ENCODE measurements at regions not wholly inside any gene's neighbourhood (a gene's known extent, or its start where the extent isn't known, plus 50 kb on each side); places are given as distances from the start of the nearest gene placed in this dataset.

GRCh38 chr17:64787255-64787920, 125.3 kb upstream of the SMURF2 start:
- H3K36me3 ChIP-seq (ENCODE audit: control insufficient read depth in 5 of 5, insufficient read depth in 5 of 5, low read length in 5 of 5): peaks cover 0 to 80% (median 52%) of the 10 kb centered on the region in 5 donors
- H3K27me3 ChIP-seq (ENCODE audit: control insufficient read depth in 5 of 5, insufficient read depth in 4 of 5, low read length in 5 of 5): peaks cover 0 to 6% (median 0%) of the 10 kb centered on the region in 5 donors
- H3K4me3 ChIP-seq (ENCODE audit: low read depth in 1 of 5, low read length in 5 of 5): no peak overlapping the region
- H3K9me3 ChIP-seq (ENCODE audit: control insufficient read depth in 5 of 5, low read length in 5 of 5): no peaks in the 10 kb centered on the region
- peaks cover 0 to 8% (median 0%) of the 10 kb centered on the region in 5 donors for H3K4me1 ChIP-seq (ENCODE audit: control insufficient read depth in 5 of 5, insufficient read depth in 5 of 5, low read length in 5 of 5)
- H3K27ac ChIP-seq (ENCODE audit: low read depth, low read length): no peak overlapping the region
- H3K9ac ChIP-seq (ENCODE audit: low read length in 5 of 5): no peak overlapping the region

- peaks cover 0 to 70% (median 50%) of the 10 kb centered on the region in 5 donors for H3K36me3 ChIP-seq (ENCODE audit: control insufficient read depth in 5 of 5, insufficient read depth in 5 of 5, low read length in 5 of 5)
- no peak overlapping the region for H3K4me3 ChIP-seq (ENCODE audit: low read depth in 1 of 5, low read length in 5 of 5)
- H3K9me3 ChIP-seq (ENCODE audit: control insufficient read depth in 5 of 5, low read length in 5 of 5): no peaks in the 10 kb centered on the region
- H3K27me3 ChIP-seq (ENCODE audit: control insufficient read depth in 5 of 5, insufficient read depth in 4 of 5, low read length in 5 of 5): peaks cover 0 to 11% (median 0%) of the 10 kb centered on the region in 5 donors
- no peak overlapping the region for H3K9ac ChIP-seq (ENCODE audit: low read length in 5 of 5)
- no peak overlapping the region for H3K27ac ChIP-seq (ENCODE audit: low read depth, low read length)
- H3K4me1 ChIP-seq (ENCODE audit: control insufficient read depth in 5 of 5, insufficient read depth in 5 of 5, low read length in 5 of 5): peaks cover 0 to 10% (median 8%) of the 10 kb centered on the region in 5 donors
Observed at GRCh38 chr17:64786337-64786736, 124.2 kb upstream of the SMURF2 start.

- Histone ChIP-seq H3K4me3 (ENCODE audit: low read depth in 1 of 5, low read length in 5 of 5) (no peak overlapping the region), H3K27me3 (ENCODE audit: control insufficient read depth in 5 of 5, insufficient read depth in 4 of 5, low read length in 5 of 5) (peaks cover 0 to 17% (median 0%) of the 10 kb centered on the region in 5 donors), H3K4me1 (ENCODE audit: control insufficient read depth in 5 of 5, insufficient read depth in 5 of 5, low read length in 5 of 5) (peaks cover 0 to 21% (median 18%) of the 10 kb centered on the region in 5 donors), H3K36me3 (ENCODE audit: control insufficient read depth in 5 of 5, insufficient read depth in 5 of 5, low read length in 5 of 5) (peaks cover 0 to 63% (median 46%) of the 10 kb centered on the region in 5 donors), H3K27ac (ENCODE audit: low read depth, low read length) (no peak overlapping the region), H3K9me3 (ENCODE audit: control insufficient read depth in 5 of 5, low read length in 5 of 5) (no peaks in the 10 kb centered on the region), H3K9ac (ENCODE audit: low read length in 5 of 5) (no peak overlapping the region)
Observed at GRCh38 chr17:64785011-64785421, 122.9 kb upstream of the SMURF2 start.

- Histone ChIP-seq H3K4me1 (ENCODE audit: control insufficient read depth in 5 of 5, insufficient read depth in 5 of 5, low read length in 5 of 5) (peaks cover 0 to 26% (median 22%) of the 10 kb centered on the region in 5 donors), H3K27ac (ENCODE audit: low read depth, low read length) (no peak overlapping the region), H3K9ac (ENCODE audit: low read length in 5 of 5) (no peak overlapping the region), H3K4me3 (ENCODE audit: low read depth in 1 of 5, low read length in 5 of 5) (no peak overlapping the region), H3K9me3 (ENCODE audit: control insufficient read depth in 5 of 5, low read length in 5 of 5) (no peaks in the 10 kb centered on the region), H3K27me3 (ENCODE audit: control insufficient read depth in 5 of 5, insufficient read depth in 4 of 5, low read length in 5 of 5) (peaks cover 0 to 20% (median 0%) of the 10 kb centered on the region in 5 donors), H3K36me3 (ENCODE audit: control insufficient read depth in 5 of 5, insufficient read depth in 5 of 5, low read length in 5 of 5) (peaks cover 0 to 63% (median 46%) of the 10 kb centered on the region in 5 donors)
Observed at GRCh38 chr17:64784353-64785010, 122.4 kb upstream of the SMURF2 start.

- H3K36me3 ChIP-seq (ENCODE audit: control insufficient read depth in 5 of 5, insufficient read depth in 5 of 5, low read length in 5 of 5): peaks cover 0 to 60% (median 46%) of the 10 kb centered on the region in 5 donors
- H3K4me1 ChIP-seq (ENCODE audit: control insufficient read depth in 5 of 5, insufficient read depth in 5 of 5, low read length in 5 of 5): peaks cover 0 to 33% (median 28%) of the 10 kb centered on the region in 5 donors
- no peaks in the 10 kb centered on the region for H3K9me3 ChIP-seq (ENCODE audit: control insufficient read depth in 5 of 5, low read length in 5 of 5)
- H3K9ac ChIP-seq (ENCODE audit: low read length in 5 of 5): no peak overlapping the region
- no peak overlapping the region for H3K27ac ChIP-seq (ENCODE audit: low read depth, low read length)
- H3K4me3 ChIP-seq (ENCODE audit: low read depth in 1 of 5, low read length in 5 of 5): no peak overlapping the region
- H3K27me3 ChIP-seq (ENCODE audit: control insufficient read depth in 5 of 5, insufficient read depth in 4 of 5, low read length in 5 of 5): peaks cover 0 to 24% (median 0%) of the 10 kb centered on the region in 5 donors
Observed at GRCh38 chr17:64783556-64784352, 121.6 kb upstream of the SMURF2 start.

- Histone ChIP-seq H3K9ac (ENCODE audit: low read length in 5 of 5) (no peak overlapping the region), H3K4me1 (ENCODE audit: control insufficient read depth in 5 of 5, insufficient read depth in 5 of 5, low read length in 5 of 5) (peaks cover 0 to 40% (median 33%) of the 10 kb centered on the region in 5 donors), H3K9me3 (ENCODE audit: control insufficient read depth in 5 of 5, low read length in 5 of 5) (no peaks in the 10 kb centered on the region), H3K36me3 (ENCODE audit: control insufficient read depth in 5 of 5, insufficient read depth in 5 of 5, low read length in 5 of 5) (peaks cover 0 to 55% (median 46%) of the 10 kb centered on the region in 5 donors), H3K4me3 (ENCODE audit: low read depth in 1 of 5, low read length in 5 of 5) (no peak overlapping the region), H3K27me3 (ENCODE audit: control insufficient read depth in 5 of 5, insufficient read depth in 4 of 5, low read length in 5 of 5) (peaks cover 0 to 24% (median 0%) of the 10 kb centered on the region in 5 donors), H3K27ac (ENCODE audit: low read depth, low read length) (no peak overlapping the region)
Observed at GRCh38 chr17:64783031-64783461, 120.9 kb upstream of the SMURF2 start.

GRCh38 chr17:64781810-64782555, 119.9 kb upstream of the SMURF2 start:
- H3K27me3 ChIP-seq (ENCODE audit: control insufficient read depth in 5 of 5, insufficient read depth in 4 of 5, low read length in 5 of 5): peaks cover 0 to 24% (median 0%) of the 10 kb centered on the region in 5 donors
- H3K4me1 ChIP-seq (ENCODE audit: control insufficient read depth in 5 of 5, insufficient read depth in 5 of 5, low read length in 5 of 5): peaks cover 0 to 51% (median 42%) of the 10 kb centered on the region in 5 donors
- H3K4me3 ChIP-seq (ENCODE audit: low read depth in 1 of 5, low read length in 5 of 5): peak overlapping the region in 3 of 5 donors; percentile 27 to 75 (median 68)
- peak overlapping the region; percentile 16 for H3K27ac ChIP-seq (ENCODE audit: low read depth, low read length)
- H3K36me3 ChIP-seq (ENCODE audit: control insufficient read depth in 5 of 5, insufficient read depth in 5 of 5, low read length in 5 of 5): peaks cover 0 to 44% (median 35%) of the 10 kb centered on the region in 5 donors
- no peaks in the 10 kb centered on the region for H3K9me3 ChIP-seq (ENCODE audit: control insufficient read depth in 5 of 5, low read length in 5 of 5)
- peak overlapping the region in 1 of 5 donors; percentile 28 for H3K9ac ChIP-seq (ENCODE audit: low read length in 5 of 5)

- Histone ChIP-seq H3K9ac (ENCODE audit: low read length in 5 of 5) (peak overlapping the region in 3 of 5 donors; percentile 56 to 68 (median 66)), H3K36me3 (ENCODE audit: control insufficient read depth in 5 of 5, insufficient read depth in 5 of 5, low read length in 5 of 5) (peaks cover 0 to 36% (median 27%) of the 10 kb centered on the region in 5 donors), H3K27me3 (ENCODE audit: control insufficient read depth in 5 of 5, insufficient read depth in 4 of 5, low read length in 5 of 5) (peaks cover 0 to 24% (median 0%) of the 10 kb centered on the region in 5 donors), H3K4me3 (ENCODE audit: low read depth in 1 of 5, low read length in 5 of 5) (peak overlapping the region in 4 of 5 donors; percentile 42 to 75 (median 66)), H3K9me3 (ENCODE audit: control insufficient read depth in 5 of 5, low read length in 5 of 5) (no peaks in the 10 kb centered on the region), H3K27ac (ENCODE audit: low read depth, low read length) (peak overlapping the region; percentile 30), H3K4me1 (ENCODE audit: control insufficient read depth in 5 of 5, insufficient read depth in 5 of 5, low read length in 5 of 5) (peaks cover 0 to 59% (median 46%) of the 10 kb centered on the region in 5 donors)
Observed at GRCh38 chr17:64781014-64781756, 119.1 kb upstream of the SMURF2 start.
